K562 (cell line): ENCODE measurements at regions not wholly inside any gene's neighbourhood (a gene's known extent, or its start where the extent isn't known, plus 50 kb on each side); places are given as distances from the start of the nearest gene placed in this dataset.

Experiments
- ATAC-seq: fragments of 200-7000 bp; cut with Tn5 transposase; 3 replicates; pipeline ENCODE4 v1.9.1; 2020; ENCODE audit warnings: moderate library complexity
- BruUV-seq: library from RNA; stranded (reverse); fragments of 400-500 nt; replicated peaks from 2 replicates; lab custom pipeline; 2021; lab: Mats Ljungman, UMichigan
- CTCF ChIA-PET: fragments of 300-600 bp; formaldehyde crosslinking; extraction: SDS; loops from one replicate; lab custom pipeline; 2021; ENCODE audit warnings: low intra/inter-chr PET ratio; lab: Yijun Ruan, JAX
- POLR2A ChIA-PET: fragments of 300-600, 350-650 bp; sonication (Branson Sonifier 250); formaldehyde crosslinking; extraction: SDS; loops from one replicate; lab custom pipeline; 2021; ENCODE audit warnings: antibody characterized with exemption, inconsistent platforms; lab: Yijun Ruan, JAX
- DNase-seq, 4 experiments: peaks; one replicate each; pipeline versions ENCODE4 v3.0.0 to v3.0.0-alpha.2; 2011 to 2018; ENCODE audit warnings: low spot score in 3 of 4, mixed read lengths in 3 of 4; ENCODE audit errors: extremely low read depth in 1 of 4
- FAIRE-seq: peaks from 2 replicates; lab custom pipeline; 2011; peaks lifted over from hg19 to GRCh38; lab: Jason Lieb, UNC
- H2AFZ ChIP-seq: 2 replicates; pipeline ENCODE4 v1.6.0; 2011; ENCODE audit warnings: low read depth, low read length, control low read depth, inconsistent platforms
- H3K27ac ChIP-seq: fragments of 200-600 bp; 3 replicates; pipeline ENCODE4 v1.8.0; 2011; ENCODE audit warnings: low read depth, mild to moderate bottlenecking, control low read depth, inconsistent platforms, low read length, moderate library complexity, mixed read lengths; ENCODE audit errors: extremely low read depth
- H3K27me3 ChIP-seq, 2 experiments: fragments of 300-600 bp in 1 of 2; 2 replicates in 1 of 2; 3 replicates in 1 of 2; pipeline versions ENCODE4 v1.6.0 to v1.8.0; 2011; ENCODE audit warnings: inconsistent platforms in 2 of 2, low read length in 2 of 2, mild to moderate bottlenecking in 1 of 2, mixed read lengths in 1 of 2, moderate library complexity in 1 of 2; ENCODE audit not compliant: control insufficient read depth in 2 of 2, insufficient read depth in 2 of 2
- H3K36me3 ChIP-seq: fragments of 300-600 bp; 3 replicates; pipeline ENCODE4 v1.8.0; 2011; ENCODE audit warnings: mild to moderate bottlenecking, low read length, inconsistent platforms; ENCODE audit not compliant: control insufficient read depth, insufficient read depth
- H3K4me1 ChIP-seq, 2 experiments: fragments of 200-600 bp in 1 of 2; replicated peaks in 1 of 2; 2 replicates in 1 of 2; 3 replicates in 1 of 2; pipeline versions ENCODE4 v1.5.1 to v1.8.0; 2011; ENCODE audit warnings: inconsistent platforms in 2 of 2, low read length in 2 of 2, mild to moderate bottlenecking in 1 of 2, mixed read lengths in 1 of 2, moderate library complexity in 1 of 2; ENCODE audit not compliant: control insufficient read depth in 2 of 2, insufficient read depth in 2 of 2
- H3K4me2 ChIP-seq: 2 replicates; pipeline ENCODE4 v1.6.1; 2011; ENCODE audit warnings: low read length, control low read depth, inconsistent platforms, mixed read lengths; ENCODE audit not compliant: insufficient read depth
- H3K4me3 ChIP-seq: fragments of 200-600 bp; sonication (generic), shearing (Covaris generic); 2 replicates; pipeline ENCODE4 v1.5.1; 2016; ENCODE audit warnings: control low read depth, inconsistent platforms
- H3K79me2 ChIP-seq: fragments of 200-600 bp; 3 replicates; pipeline ENCODE4 v1.8.0; 2011; ENCODE audit warnings: low read length, inconsistent platforms; ENCODE audit not compliant: control insufficient read depth, insufficient read depth
- H3K9ac ChIP-seq, 2 experiments: 2 replicates each; pipeline versions ENCODE4 v1.6.0 to v1.6.1; 2011; ENCODE audit warnings: low read depth in 2 of 2, low read length in 2 of 2, control low read depth in 1 of 2, inconsistent platforms in 1 of 2, mild to moderate bottlenecking in 1 of 2, mixed read lengths in 1 of 2; ENCODE audit not compliant: insufficient read depth in 1 of 2
- H3K9me1 ChIP-seq: one replicate; pipeline ENCODE4 v1.6.0; 2011; ENCODE audit warnings: inconsistent platforms, mild to moderate bottlenecking, low read length, moderate library complexity; ENCODE audit not compliant: control insufficient read depth, insufficient read depth
- H3K9me3 ChIP-seq: replicated peaks from 2 replicates; pipeline ENCODE4 v1.5.1; 2011; ENCODE audit warnings: low read depth, low read length, inconsistent platforms; ENCODE audit not compliant: control insufficient read depth, insufficient read depth
- H4K20me1 ChIP-seq: replicated peaks from 2 replicates; pipeline ENCODE4 v1.6.1; 2011; ENCODE audit warnings: low read length, inconsistent platforms, mixed read lengths; ENCODE audit not compliant: control insufficient read depth, insufficient read depth
- FUS ChIP-seq: fragments of 200-400 bp; formaldehyde crosslinking; optimal IDR thresholded peaks from 2 replicates; pipeline ENCODE3; 2017; ENCODE audit warnings: low read depth, low read length
- HNRNPH1 ChIP-seq: fragments of 200-400 bp; formaldehyde crosslinking; optimal IDR thresholded peaks from 2 replicates; pipeline ENCODE3; 2017; ENCODE audit warnings: low read depth, mild to moderate bottlenecking, low read length, moderate library complexity
- KLF1 ChIP-seq: fragments of 450-650 bp; IDR thresholded peaks from 2 replicates; pipeline ENCODE4 v1.6.1; 2016; ENCODE audit warnings: missing genetic modification characterization, missing compliant biosample characterization
- NONO ChIP-seq, 2 experiments: fragments of 200-400 bp in 1 of 2; fragments of 450-650 bp in 1 of 2; formaldehyde crosslinking in 1 of 2; IDR thresholded peaks; 2 replicates each; pipeline ENCODE4 v1.6.1; 2017; ENCODE audit warnings: low read depth in 2 of 2, mild to moderate bottlenecking in 2 of 2, moderate library complexity in 2 of 2, low read length in 1 of 2
- RBBP5 ChIP-seq: fragments of 200-600 bp; sonication (generic); IDR thresholded peaks from 2 replicates; pipeline ENCODE4 v1.6.1; 2012; ENCODE audit warnings: borderline replicate concordance, mild to moderate bottlenecking, low read length, control low read depth, inconsistent platforms; ENCODE audit not compliant: insufficient read depth, poor library complexity, severe bottlenecking
- RBM14 ChIP-seq: fragments of 200-400 bp; formaldehyde crosslinking; IDR thresholded peaks from 2 replicates; pipeline ENCODE4 v1.6.1; 2018; ENCODE audit warnings: low read depth, mild to moderate bottlenecking, low read length, moderate library complexity, borderline replicate concordance; ENCODE audit not compliant: insufficient read depth
- SUPT5H ChIP-seq: fragments of 450-650 bp; IDR thresholded peaks from 2 replicates; pipeline ENCODE4 v1.6.1; 2016
- TARDBP ChIP-seq: fragments of 450-650 bp; IDR thresholded peaks from 2 replicates; pipeline ENCODE4 v1.6.1; 2016
- TFAM ChIP-seq: fragments of 250-450 bp; sonication (Bioruptor Pico); conservative IDR thresholded peaks from 2 replicates; pipeline ENCODE4 v1.5.0; 2021; ENCODE audit warnings: mild to moderate bottlenecking, moderate library complexity
- TRIM24 ChIP-seq, 2 experiments: fragments of 450-650 bp; IDR thresholded peaks; 2 replicates each; pipeline ENCODE4 v1.6.1; 2016
- U2AF1 ChIP-seq: fragments of 200-400 bp; formaldehyde crosslinking; optimal IDR thresholded peaks from 2 replicates; pipeline ENCODE3; 2017; ENCODE audit warnings: mild to moderate bottlenecking, low read depth, low read length, moderate library complexity
- ZBTB2 ChIP-seq: fragments of 450-650 bp; IDR thresholded peaks from 2 replicates; pipeline ENCODE4 v1.6.1; 2016; ENCODE audit warnings: antibody characterized with exemption
- ZBTB7A ChIP-seq: IDR thresholded peaks from 2 replicates; pipeline ENCODE4 v1.6.1; 2011; ENCODE audit warnings: low read depth, mild to moderate bottlenecking, low read length, moderate library complexity, borderline replicate concordance; ENCODE audit not compliant: control insufficient read depth
- ZMIZ1 ChIP-seq, 2 experiments: fragments of 150-350 bp in 1 of 2; IDR thresholded peaks; 2 replicates each; pipeline ENCODE4 v1.6.1; 2012 to 2016; ENCODE audit warnings: low read depth in 2 of 2, low read length in 2 of 2, mild to moderate bottlenecking in 1 of 2, moderate library complexity in 1 of 2
- ZNF277 ChIP-seq: fragments of 250-450 bp; sonication (Bioruptor Pico); IDR thresholded peaks from 2 replicates; pipeline ENCODE4 v1.8.0; 2022; ENCODE audit warnings: inconsistent platforms, mild to moderate bottlenecking, moderate library complexity, borderline replicate concordance
- ZNF696 ChIP-seq: fragments of 250-450 bp; sonication (Bioruptor Pico); conservative IDR thresholded peaks from 2 replicates; pipeline ENCODE4 v1.4.0; 2020; ENCODE audit warnings: mild to moderate bottlenecking, moderate library complexity
- whole genome bisulfite sequencing: fragments of 100-300 bp; shearing (Covaris generic); methylation state at CpG from one replicate; pipeline ENCODE4 v1.1.6; 2016; ENCODE audit warnings: low coverage, mixed read lengths; ENCODE audit not compliant: insufficient coverage; ENCODE audit errors: missing lambda C conversion rate; 5-methylcytosine and 5-hydroxymethylcytosine counted together
- in situ Hi-C: fragments of 300-500 bp; cut with MboI; formaldehyde crosslinking; loops from 4 replicates; pipeline ENCODE4 v1.15.0; 2018; ENCODE audit warnings: inconsistent platforms, mixed read lengths
- intact Hi-C: fragments of 100-400 bp; cut with micrococcal nuclease; formaldehyde crosslinking; loops from 2 replicates; pipeline ENCODE4 v1.14.2; 2022

- ChIA-PET POLR2A (interaction anchor here (0.5 kb wide), 1 partner anchor 1326 kb away, joined by 4 read pairs; no protein-coding TSS in a partner anchor), CTCF (no interaction called here)
- TF ChIP-seq HNRNPH1 (no peak), TFAM (CRISPR knock-in tag) (no peak), KLF1 (no peak), FUS (no peak), RBBP5 (no peak), ZNF696 (CRISPR knock-in tag) (no peak), TARDBP (no peak), ZBTB2 (no peak), U2AF1 (no peak), TRIM24 (IDR thresholded peaks at IDR 0.05) (no peak), RBM14 (no peak), SUPT5H (no peak), ZBTB7A (no peak), NONO (IDR thresholded peaks at IDR 0.05; ENCODE audit: low read depth in 2 of 2, low read length in 1 of 2) (no peak), ZMIZ1 (IDR thresholded peaks at IDR 0.05; ENCODE audit: low read depth in 2 of 2, low read length in 2 of 2) (no peak), ZNF277 (CRISPR knock-in tag) (no peak)
- Histone ChIP-seq H3K4me2 (no peak overlapping the region), H3K9ac (no peak overlapping the region), H3K27me3 (no peaks in the 10 kb centered on the region), H3K4me1 (no peaks in the 10 kb centered on the region), H3K36me3 (no peaks in the 10 kb centered on the region), H2AFZ (no peak overlapping the region), H3K27ac (no peak overlapping the region), H4K20me1 (no peaks in the 10 kb centered on the region), H3K9me3 (no peaks in the 10 kb centered on the region), H3K4me3 (no peak overlapping the region), H3K9me1 (no peaks in the 10 kb centered on the region), H3K79me2 (no peaks in the 10 kb centered on the region)
- intact Hi-C loops (no loop called here), in situ Hi-C loops (no loop called here)
- no peak for ATAC-seq
- FAIRE-seq = no peak
- no peak for DNase-seq
- WGBS = 0% methylated on average over 1 of the region's 1 CpG
- BruUV-seq = no TSS peak
Measured at GRCh38 chr7:56206420-56206819, 90.2 kb upstream of the NUPR2 start.
